Right lobe of liver (tissue), 4 donors: ENCODE measurements at regions not wholly inside any gene's neighbourhood (a gene's known extent, or its start where the extent isn't known, plus 50 kb on each side); places are given as distances from the start of the nearest gene placed in this dataset.

ENCODE experiments used
- POLR2A ChIP-seq: fragments of 450-650 bp; IDR thresholded peaks from one replicate; pipeline ENCODE4 v1.6.1; 2017; ENCODE audit warnings: antibody characterized with exemption, mild to moderate bottlenecking
- TF ChIP-seq, protein P1 (sequence below), 4 donors: fragments of 200-600 bp in 3 of 4; fragments of 450-650 bp in 1 of 4; IDR thresholded peaks; one replicate each; pipeline versions ENCODE4 v1.5.1 to v1.8.0; 2016 to 2022; ENCODE audit warnings: antibody characterized with exemption in 4 of 4, mild to moderate bottlenecking in 2 of 4
- donor health status: DM: no; HTN: no; CAD: no.
- donor health status: DM: no; HTN: no; CAD: no.
- donor health status: DM: no; HTN: yes; CAD: no.

DNA sequence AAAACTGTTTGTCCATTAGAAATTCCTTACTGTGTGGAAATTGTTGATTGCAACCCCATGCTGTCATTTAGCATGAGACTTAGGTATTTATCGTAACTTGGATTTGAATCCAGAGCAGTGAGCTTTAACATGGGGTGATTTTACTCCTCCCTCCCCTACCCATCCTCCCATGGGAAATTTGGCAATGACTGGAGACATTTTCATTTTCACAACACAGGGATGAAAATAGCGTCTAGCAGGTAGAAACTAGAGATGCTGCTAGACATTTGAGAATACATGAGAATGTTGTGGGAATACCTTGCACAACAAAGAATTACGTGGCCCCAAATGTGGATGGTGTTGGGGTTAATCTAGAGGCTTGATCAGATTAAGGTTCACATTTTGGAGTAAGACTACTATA, 191.3 kb upstream of the MPDZ start:
- TF ChIP-seq, protein P1, sequence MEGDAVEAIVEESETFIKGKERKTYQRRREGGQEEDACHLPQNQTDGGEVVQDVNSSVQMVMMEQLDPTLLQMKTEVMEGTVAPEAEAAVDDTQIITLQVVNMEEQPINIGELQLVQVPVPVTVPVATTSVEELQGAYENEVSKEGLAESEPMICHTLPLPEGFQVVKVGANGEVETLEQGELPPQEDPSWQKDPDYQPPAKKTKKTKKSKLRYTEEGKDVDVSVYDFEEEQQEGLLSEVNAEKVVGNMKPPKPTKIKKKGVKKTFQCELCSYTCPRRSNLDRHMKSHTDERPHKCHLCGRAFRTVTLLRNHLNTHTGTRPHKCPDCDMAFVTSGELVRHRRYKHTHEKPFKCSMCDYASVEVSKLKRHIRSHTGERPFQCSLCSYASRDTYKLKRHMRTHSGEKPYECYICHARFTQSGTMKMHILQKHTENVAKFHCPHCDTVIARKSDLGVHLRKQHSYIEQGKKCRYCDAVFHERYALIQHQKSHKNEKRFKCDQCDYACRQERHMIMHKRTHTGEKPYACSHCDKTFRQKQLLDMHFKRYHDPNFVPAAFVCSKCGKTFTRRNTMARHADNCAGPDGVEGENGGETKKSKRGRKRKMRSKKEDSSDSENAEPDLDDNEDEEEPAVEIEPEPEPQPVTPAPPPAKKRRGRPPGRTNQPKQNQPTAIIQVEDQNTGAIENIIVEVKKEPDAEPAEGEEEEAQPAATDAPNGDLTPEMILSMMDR (IDR thresholded peaks at IDR 0.05), result no peak
- TF ChIP-seq POLR2A, result no peak
